KMS-11 (cell line): ENCODE measurements at regions not wholly inside any gene's neighbourhood (a gene's known extent, or its start where the extent isn't known, plus 50 kb on each side); places are given as distances from the start of the nearest gene placed in this dataset.

ENCODE experiments used
- H2AFZ ChIP-seq: fragments of 200-600 bp; sonication (generic); 2 replicates; pipeline ENCODE4 v1.6.1; 2016; ENCODE audit warnings: antibody characterized with exemption, mixed run types, low read depth
- H3K27ac ChIP-seq: fragments of 200-600 bp; sonication (generic); 2 replicates; pipeline ENCODE4 v1.6.1; 2016; ENCODE audit warnings: mild to moderate bottlenecking, mixed run types
- H3K27me3 ChIP-seq: fragments of 200-600 bp; sonication (generic); 2 replicates; pipeline ENCODE4 v1.6.1; 2017; ENCODE audit warnings: mild to moderate bottlenecking, low read depth, mixed run types, moderate library complexity; ENCODE audit not compliant: insufficient read depth
- H3K36me3 ChIP-seq: fragments of 200-600 bp; sonication (generic); 2 replicates; pipeline ENCODE4 v1.6.1; 2017; ENCODE audit warnings: mild to moderate bottlenecking, mixed run types; ENCODE audit not compliant: insufficient read depth
- H3K4me1 ChIP-seq: fragments of 200-600 bp; sonication (generic); 2 replicates; pipeline ENCODE4 v1.6.1; 2016; ENCODE audit warnings: mild to moderate bottlenecking, low read depth, mixed run types; ENCODE audit not compliant: poor library complexity, severe bottlenecking
- H3K4me2 ChIP-seq: fragments of 200-600 bp; sonication (generic); 2 replicates; pipeline ENCODE4 v1.7.0; 2016; ENCODE audit warnings: mild to moderate bottlenecking, mixed run types
- H3K4me3 ChIP-seq: fragments of 200-600 bp; sonication (generic); IDR thresholded peaks from 2 replicates; pipeline ENCODE4 v1.6.1; 2017; ENCODE audit warnings: low read depth, low read length, mixed read lengths; ENCODE audit not compliant: insufficient read depth
- H3K79me2 ChIP-seq: fragments of 200-600 bp; sonication (generic); 2 replicates; pipeline ENCODE4 v1.6.1; 2016; ENCODE audit warnings: low read depth, mixed run types; ENCODE audit not compliant: insufficient read depth
- H3K9ac ChIP-seq: fragments of 200-600 bp; sonication (generic); 2 replicates; pipeline ENCODE4 v1.6.1; 2016; ENCODE audit warnings: mild to moderate bottlenecking, mixed run types
- H4K20me1 ChIP-seq: fragments of 200-600 bp; sonication (generic); 2 replicates; pipeline ENCODE4 v1.6.1; 2016; ENCODE audit warnings: mild to moderate bottlenecking, mixed run types; ENCODE audit not compliant: insufficient read depth
- TF ChIP-seq, protein P1 (sequence below): fragments of 200-600 bp; sonication (generic); conservative IDR thresholded peaks from 2 replicates; pipeline ENCODE4 v1.6.1; 2017; ENCODE audit warnings: low read depth, mild to moderate bottlenecking, antibody characterized with exemption, low read length, moderate library complexity, mixed read lengths

DNA sequence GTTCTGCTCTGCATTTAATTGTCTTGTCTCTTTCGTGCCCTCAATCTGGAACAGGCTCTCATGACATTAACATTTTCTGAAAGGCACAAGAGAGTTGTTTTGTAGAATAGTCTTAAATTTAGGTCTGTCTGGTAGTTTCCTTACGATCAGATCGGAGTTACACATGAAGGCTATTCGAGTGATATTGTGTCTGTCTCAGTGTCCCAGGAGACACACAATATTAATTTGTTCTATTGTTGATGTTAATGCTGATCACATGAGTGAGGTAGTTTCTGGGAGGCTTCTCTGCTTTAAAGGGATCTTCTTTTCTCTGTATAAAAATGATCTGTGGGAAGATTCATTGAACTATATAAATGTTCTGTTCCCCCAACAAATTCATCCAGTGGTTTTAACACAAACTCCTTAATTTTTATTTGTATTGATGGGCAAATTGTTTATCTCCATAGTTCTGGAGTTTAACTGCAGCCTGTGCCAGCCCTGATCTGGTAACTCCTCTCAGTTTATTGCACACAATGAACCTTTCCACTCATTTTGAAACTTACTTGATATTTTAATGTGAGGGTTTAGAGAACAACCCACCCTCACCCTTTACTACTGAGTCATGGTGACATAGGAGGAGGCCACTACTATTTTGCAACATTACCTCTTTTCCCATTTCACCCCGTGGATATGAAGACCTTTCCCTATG, 223.0 kb downstream of the CBLN4 start:
- no peaks in the 10 kb centered on the region for H3K4me1 ChIP-seq
- no peak overlapping the region for H2AFZ ChIP-seq
- H3K27me3 ChIP-seq, result no peaks in the 10 kb centered on the region
- H3K79me2 ChIP-seq, result no peaks in the 10 kb centered on the region
- H3K4me3 ChIP-seq, result no peak overlapping the region
- H3K4me2 ChIP-seq, result no peak overlapping the region
- no peak overlapping the region for H3K27ac ChIP-seq
- H4K20me1 ChIP-seq, result no peaks in the 10 kb centered on the region
- no peaks in the 10 kb centered on the region for H3K36me3 ChIP-seq
- H3K9ac ChIP-seq, result no peak overlapping the region
- TF ChIP-seq, protein P1, sequence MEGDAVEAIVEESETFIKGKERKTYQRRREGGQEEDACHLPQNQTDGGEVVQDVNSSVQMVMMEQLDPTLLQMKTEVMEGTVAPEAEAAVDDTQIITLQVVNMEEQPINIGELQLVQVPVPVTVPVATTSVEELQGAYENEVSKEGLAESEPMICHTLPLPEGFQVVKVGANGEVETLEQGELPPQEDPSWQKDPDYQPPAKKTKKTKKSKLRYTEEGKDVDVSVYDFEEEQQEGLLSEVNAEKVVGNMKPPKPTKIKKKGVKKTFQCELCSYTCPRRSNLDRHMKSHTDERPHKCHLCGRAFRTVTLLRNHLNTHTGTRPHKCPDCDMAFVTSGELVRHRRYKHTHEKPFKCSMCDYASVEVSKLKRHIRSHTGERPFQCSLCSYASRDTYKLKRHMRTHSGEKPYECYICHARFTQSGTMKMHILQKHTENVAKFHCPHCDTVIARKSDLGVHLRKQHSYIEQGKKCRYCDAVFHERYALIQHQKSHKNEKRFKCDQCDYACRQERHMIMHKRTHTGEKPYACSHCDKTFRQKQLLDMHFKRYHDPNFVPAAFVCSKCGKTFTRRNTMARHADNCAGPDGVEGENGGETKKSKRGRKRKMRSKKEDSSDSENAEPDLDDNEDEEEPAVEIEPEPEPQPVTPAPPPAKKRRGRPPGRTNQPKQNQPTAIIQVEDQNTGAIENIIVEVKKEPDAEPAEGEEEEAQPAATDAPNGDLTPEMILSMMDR, result no peak

DNA sequence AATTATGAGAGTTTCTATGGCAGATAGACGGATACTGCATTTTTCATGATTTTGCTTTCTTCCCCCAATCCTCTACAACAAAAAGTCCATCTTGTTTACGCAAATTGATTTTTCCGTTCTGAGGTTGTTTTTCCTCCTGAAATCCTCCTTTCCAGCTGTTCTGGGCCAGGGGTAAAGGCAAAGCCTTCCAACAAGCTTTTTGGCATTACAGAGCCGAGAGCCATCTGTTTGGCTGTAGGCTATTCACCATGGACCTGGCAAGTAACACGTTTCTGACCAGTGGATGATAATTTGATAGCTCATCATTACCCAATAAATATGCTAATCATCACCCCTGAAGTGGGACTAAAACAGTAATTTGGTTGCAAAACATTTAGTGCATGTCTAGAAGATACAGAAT, 226.5 kb downstream of the CBLN4 start:
- Histone ChIP-seq H3K27ac (no peak overlapping the region), H3K36me3 (no peaks in the 10 kb centered on the region), H3K4me2 (no peak overlapping the region), H4K20me1 (no peaks in the 10 kb centered on the region), H3K9ac (no peak overlapping the region), H3K4me3 (no peak overlapping the region), H3K4me1 (no peaks in the 10 kb centered on the region), H3K27me3 (no peaks in the 10 kb centered on the region), H3K79me2 (no peaks in the 10 kb centered on the region), H2AFZ (no peak overlapping the region)
- TF ChIP-seq, protein P1, result no peak

DNA sequence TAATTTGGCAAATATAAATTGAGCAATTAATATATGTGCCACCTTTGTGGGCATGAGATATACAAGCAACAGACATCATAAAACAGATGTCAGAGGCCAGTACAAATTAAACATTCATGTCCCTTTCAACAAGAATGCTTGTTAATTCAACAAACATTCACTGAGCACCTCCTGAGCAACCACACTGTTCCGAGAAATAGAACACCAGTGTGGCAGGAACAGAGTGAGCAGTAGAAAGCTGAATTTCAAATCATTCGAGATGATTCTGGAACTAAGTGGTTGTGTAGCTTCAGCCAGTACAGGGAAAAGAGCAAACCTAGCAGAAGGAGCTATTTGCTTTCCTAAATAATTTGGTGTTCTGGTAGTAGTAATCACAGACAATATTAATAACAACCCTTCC, 227.7 kb downstream of the CBLN4 start:
- no peak overlapping the region for H3K9ac ChIP-seq
- no peak overlapping the region for H3K4me3 ChIP-seq
- TF ChIP-seq, protein P1, result no peak
- no peaks in the 10 kb centered on the region for H3K36me3 ChIP-seq
- no peak overlapping the region for H3K27ac ChIP-seq
- H4K20me1 ChIP-seq, result no peaks in the 10 kb centered on the region
- no peak overlapping the region for H3K4me2 ChIP-seq
- H3K79me2 ChIP-seq, result no peaks in the 10 kb centered on the region
- no peak overlapping the region for H2AFZ ChIP-seq
- no peaks in the 10 kb centered on the region for H3K27me3 ChIP-seq
- no peaks in the 10 kb centered on the region for H3K4me1 ChIP-seq

DNA sequence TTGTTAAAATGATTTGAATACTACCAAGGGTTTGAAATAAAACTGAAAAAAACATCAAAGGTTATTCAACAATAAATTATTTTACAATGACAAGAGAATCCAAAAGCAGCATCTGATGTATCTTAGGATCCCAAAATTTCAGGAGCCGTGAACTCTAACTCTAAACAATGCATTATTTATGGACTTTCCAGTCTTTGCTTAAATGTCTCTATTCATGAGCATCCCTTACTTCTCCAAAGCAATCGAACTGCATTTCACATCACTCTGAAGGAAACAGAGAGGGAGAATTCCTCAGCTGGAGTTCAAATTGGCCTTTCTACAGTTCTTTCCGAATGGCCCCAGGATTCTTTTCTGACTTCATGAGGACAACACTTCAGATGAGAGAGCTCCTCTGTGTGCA, 229.1 kb downstream of the CBLN4 start:
- Histone ChIP-seq H3K79me2 (no peaks in the 10 kb centered on the region), H3K27ac (no peak overlapping the region), H3K4me1 (no peaks in the 10 kb centered on the region), H3K27me3 (no peaks in the 10 kb centered on the region), H3K4me3 (no peak overlapping the region), H3K9ac (no peak overlapping the region), H3K4me2 (no peak overlapping the region), H4K20me1 (no peaks in the 10 kb centered on the region), H2AFZ (no peak overlapping the region), H3K36me3 (no peaks in the 10 kb centered on the region)
- TF ChIP-seq, protein P1, result no peak
